CD4-positive, alpha-beta T cell treated with Interleukin-10 for 1 hour (primary cell): ENCODE measurements at regions not wholly inside any gene's neighbourhood (a gene's known extent, or its start where the extent isn't known, plus 50 kb on each side); places are given as distances from the start of the nearest gene placed in this dataset.

Source experiments
- DNase-seq: peaks from one replicate; pipeline ENCODE4 v3.0.0-alpha.2; 2020

- no peak for DNase-seq
Measured at GRCh38 chr7:22561895-22562593, 62.1 kb upstream of the STEAP1B start.

GRCh38 chr7:22561321-22561811 is 61.4 kb upstream of the STEAP1B start:
- no peak for DNase-seq

DNA sequence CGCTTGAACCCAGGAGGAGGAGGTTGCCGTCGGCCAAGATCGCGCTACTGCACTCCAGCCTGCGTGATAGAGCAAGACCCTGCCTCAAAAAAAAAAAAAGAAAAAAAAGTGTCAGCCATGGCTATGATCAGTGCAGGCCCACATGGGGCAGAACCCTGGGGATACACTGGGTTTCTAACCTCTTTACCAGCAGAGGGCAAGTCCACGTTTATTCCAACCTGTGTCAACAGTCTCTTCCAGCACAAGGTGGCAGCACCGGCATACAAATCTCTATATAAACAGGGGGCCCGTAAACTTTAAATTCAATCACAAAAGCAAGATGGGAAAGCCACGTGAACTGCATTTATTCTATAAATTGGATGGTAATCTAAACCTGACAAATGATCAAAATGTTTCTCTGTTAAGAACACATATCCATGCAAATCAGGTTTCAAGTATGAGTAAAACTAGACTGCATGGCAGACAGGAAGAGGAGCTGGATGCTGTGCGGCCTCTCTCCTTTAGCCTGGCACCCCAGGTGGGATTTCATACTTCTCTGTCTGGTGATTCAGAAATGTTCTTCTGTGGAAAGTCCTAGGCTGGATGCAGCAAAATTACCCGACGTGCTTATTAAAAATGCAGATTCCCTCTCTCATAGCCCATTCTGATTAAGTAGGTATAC is 60.0 kb upstream of the STEAP1B start:
- DNase-seq: peak; percentile 76

GRCh38 chr7:22557167-22557566 is 57.2 kb upstream of the STEAP1B start:
- no peak for DNase-seq

DNA sequence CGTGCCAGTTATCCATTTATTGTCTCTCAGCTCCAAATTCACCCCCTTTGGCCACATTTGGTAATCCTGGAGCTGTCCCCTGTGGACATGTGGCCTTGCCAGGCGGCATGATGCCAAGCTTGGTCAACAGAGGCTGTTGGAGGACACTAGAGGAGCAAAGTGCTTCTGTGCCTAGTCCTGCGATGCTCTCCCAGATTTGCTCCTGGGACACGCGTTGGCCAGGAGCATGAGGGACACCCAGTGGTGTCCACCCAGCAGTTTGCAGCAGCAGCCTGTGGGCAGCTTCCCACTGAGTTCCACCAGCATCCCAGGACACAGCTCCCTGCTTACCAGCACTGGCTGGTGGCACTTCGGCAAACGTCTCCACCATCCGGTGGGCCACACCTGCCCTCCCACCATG is 55.5 kb upstream of the STEAP1B start:
- no peak for DNase-seq

GRCh38 chr7:22554184-22554583 is 54.2 kb upstream of the STEAP1B start:
- no peak for DNase-seq

DNA sequence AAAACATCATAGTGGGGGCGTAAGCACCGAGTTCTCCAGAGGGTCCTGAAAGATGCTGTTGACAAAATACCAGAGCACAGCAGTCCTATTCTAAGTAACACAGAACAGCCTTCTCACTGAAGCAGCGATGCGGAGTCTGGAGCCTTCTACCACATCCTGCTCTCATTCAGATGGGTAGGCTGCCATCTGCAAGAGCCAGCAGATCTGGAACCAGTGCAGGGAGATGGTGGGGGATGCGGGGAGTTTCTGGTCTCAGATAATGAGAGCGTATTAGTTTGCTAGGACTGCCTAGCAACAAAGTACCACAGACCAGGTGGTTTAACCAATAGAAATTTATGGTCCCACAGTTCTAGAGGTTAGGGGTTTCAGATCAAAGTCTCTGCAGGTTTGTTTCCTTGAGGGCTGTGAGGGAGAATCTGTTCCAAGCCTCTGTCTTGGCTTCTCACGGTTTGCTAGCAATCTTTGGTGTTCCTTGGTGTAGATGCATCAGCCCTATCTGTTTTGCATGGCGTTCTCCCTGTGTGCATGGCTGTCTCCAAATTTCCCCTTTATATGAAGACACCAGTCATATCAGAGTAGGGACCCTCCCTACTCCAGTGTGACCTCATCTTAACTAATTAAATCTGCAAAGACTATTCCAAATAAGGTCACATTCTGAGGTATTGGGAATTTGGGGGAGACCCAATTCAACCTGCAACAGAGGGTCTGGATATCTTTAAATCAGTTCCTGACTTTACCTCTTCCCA is 52.0 kb upstream of the STEAP1B start:
- no peak for DNase-seq

- DNase-seq: no peak
Measured at GRCh38 chr7:22550514-22551030, 50.6 kb upstream of the STEAP1B start.

GRCh38 chr7:22549667-22550513 is 49.9 kb upstream of the STEAP1B start:
- no peak for DNase-seq
